Muscle of back (tissue), 3 donors: ENCODE measurements at regions not wholly inside any gene's neighbourhood (a gene's known extent, or its start where the extent isn't known, plus 50 kb on each side); places are given as distances from the start of the nearest gene placed in this dataset.

ENCODE experiments used
- DNase-seq, 3 donors: peaks; one replicate each; pipeline versions ENCODE4 v3.0.0 to v3.0.0-alpha.2; 2013

DNA sequence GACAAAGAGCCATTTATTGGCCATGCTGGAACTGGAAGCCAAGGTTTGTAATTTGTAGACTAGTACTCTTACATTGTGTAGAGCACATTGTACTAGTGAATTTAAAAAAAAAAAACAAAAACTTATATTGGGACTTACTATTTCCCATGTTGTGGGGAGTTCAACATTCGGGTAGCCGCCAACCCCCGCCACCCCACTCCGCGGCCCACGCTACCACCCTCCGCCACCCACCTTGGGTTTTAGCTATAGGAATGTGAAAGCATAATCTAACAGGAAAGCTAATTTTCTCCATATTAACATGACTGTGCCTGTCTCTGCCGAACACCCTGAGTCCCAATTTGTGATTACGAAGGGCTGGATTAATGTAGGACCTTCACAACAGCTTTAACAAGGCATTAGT, 275.8 kb downstream of the FIGN start:
- no peak for DNase-seq

DNA sequence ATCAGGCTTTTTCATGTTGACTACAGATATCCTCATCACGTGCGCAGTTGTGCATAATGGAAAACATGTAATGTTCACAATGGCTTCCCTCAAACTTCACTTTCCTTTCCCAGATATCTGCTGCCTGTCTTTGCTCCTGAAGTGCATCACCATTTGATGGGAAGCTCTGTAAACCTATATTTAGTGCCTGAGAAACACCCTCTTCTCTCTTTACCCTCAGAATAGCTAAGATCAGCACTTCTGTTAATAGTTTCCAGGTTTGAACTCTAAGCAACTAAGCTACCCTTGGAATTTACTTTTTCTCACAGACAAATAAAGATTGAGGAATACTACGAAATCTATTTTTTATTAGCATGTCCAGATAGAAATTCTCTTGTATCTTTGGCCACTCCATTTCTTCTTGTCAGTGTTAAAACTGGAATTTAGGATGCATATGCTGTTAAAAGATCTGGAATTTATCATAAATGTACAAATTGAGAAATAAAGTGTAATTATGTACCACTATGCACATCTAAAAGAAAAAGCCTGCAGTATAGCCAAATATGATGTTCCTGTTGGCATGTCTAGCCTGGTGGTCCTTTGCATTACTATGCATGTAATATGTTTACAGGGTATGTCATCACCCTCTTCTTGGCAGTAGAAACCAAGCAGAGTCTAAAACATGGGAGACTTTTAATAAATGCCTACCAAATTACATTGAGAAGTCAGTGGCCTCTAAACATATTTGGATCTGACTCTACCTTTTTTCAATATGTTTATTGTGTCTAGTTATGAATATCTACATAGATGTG, 278.7 kb downstream of the FIGN start:
- DNase-seq = no peak

DNA sequence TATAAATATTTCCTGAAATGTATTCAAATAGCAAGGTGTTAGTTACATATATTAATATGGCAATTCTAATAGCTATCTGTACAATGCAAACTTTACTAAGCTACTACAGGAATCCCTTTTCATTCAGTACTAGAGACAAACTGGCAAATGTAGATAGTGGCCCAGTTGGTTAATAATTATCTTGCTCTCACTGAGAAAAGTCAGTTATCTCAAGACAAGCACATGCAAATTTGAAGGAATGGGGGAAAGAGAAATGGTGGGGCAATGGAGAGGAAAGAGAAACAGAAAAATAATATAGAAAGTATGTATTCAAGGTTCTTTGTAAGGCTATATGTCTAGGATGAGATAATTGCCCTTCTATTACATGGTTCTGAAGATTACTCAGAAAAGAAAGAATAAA, 280.0 kb downstream of the FIGN start:
- DNase-seq = no peak

DNA sequence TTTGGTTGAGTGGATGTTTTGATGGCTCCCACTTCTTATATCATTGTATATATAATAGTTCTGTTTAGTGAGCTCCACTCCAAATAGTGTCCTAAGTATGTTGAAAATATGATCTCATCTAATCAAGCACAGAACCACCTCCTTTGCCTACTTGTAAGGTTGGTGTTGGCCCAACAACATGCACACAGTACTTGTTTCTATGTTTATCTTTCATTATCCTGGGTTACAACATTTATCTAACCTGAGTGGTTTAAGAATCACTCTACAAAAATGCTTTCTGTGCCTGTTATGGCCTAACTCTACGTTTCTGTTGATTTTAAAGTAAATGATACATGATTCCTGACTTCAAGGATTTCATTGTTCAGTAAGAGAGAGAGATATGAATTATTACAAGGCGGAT, 281.9 kb downstream of the FIGN start:
- no peak for DNase-seq

DNA sequence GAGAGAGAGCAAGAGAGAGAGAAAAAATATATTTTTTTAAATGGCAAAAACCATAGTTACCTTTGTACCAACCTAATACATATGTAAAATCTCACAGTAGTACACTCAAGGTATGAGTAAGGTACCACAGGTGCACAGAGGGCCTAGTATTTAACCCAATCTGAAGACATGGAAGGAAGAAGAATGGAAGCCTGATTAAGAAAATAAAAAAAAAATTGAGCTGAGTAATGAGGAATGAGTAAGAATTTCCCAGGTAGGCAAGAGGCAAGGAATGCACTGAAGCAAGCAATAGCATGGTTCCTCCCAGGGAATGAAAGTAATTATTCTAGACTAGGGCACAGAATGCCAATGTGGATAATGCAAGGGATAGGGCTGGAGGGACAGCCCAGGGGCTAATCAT, 294.2 kb downstream of the FIGN start:
- no peak for DNase-seq

DNA sequence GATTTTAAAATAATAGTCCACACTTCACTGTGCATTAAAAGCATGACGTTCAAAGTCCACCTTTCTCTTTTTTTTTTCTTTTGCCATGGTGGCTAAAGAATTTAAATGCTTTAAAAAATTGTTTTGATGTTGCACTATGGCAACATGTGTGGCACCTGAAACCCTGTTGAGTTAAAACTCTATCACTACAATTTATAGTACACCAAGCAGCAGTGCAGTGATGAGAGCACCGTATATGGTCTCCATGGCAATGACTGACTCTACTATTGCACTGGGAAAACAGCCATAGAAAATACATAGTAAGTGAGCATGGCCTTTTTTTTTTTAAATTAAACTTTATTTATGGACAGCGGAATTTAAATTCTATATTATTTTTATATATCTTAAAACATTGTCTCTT, 298.8 kb downstream of the FIGN start:
- no peak for DNase-seq

DNA sequence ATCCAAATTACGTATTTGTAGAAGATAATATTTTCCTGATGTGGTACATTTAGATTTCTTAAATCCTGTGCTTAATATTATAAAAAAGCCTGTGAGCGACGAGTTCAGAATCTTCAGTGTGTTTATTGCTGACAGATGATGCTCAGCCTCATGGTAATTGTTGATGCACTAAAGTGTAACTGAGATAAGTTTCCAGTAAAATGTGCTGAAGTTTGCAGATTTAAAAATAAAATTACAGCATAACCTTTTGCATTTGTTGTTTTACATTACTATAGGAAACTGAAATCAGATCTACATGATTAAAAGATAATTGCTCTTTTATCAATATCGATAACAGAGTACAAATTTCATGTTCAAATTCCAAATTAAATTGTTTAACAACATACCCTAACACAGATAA, 307.6 kb downstream of the FIGN start:
- DNase-seq = no peak

DNA sequence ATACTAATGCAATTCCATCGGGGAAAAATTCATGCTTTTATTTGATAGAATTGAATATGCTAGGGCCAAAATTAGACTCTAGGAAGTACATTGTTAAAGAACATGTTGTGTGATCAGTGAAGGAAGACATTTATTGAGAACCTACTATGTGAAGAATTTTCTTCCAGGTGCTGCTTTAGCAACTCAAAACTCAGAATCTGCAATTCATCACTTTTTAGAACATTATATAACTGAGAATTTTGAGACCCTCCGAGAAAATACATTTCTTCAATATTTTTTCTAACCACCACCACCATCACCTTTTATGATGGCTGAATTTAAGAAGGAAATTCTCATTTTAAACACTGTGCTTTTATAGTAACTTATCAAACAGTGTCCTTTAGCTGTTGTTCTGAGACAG, 315.2 kb downstream of the FIGN start:
- no peak for DNase-seq

DNA sequence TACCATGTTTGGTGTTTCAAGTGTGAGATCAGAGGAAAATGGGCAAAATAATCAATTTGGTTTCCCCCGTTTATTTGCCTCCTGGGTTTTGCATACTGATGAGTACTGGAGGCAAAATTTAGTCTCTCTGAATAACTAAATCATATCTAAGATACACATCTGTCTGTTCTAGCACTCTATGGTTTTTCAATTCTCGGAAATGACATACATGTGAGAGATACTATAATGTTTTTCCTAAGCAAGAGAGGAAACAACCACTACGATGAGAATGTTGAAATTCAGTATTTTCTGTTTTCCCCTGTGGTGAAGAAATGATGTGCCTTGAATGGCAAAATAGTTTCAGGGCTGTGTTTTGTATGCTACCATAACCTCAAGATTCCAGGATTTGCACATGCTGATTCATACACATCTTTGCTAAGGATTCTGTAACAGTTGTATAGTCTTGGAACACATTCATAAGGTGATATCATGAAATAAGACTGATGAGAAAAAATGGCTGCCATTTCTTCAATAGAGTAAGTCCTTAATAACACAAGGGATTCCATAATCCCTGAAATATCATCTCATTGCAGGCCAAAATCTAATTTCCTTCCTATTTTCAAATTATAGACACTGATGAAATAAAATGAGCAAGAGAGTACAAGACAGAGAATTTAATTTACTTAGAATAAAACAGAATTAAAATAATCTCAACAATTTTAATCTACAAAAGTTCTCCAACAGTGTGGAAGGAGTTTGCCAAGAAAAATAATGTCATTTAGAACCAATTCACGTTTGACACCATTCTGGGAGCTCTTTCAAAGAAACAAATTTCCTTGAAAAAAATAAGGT, 316.6 kb downstream of the FIGN start:
- peak; percentile 24 to 36 (median 32) for DNase-seq

DNA sequence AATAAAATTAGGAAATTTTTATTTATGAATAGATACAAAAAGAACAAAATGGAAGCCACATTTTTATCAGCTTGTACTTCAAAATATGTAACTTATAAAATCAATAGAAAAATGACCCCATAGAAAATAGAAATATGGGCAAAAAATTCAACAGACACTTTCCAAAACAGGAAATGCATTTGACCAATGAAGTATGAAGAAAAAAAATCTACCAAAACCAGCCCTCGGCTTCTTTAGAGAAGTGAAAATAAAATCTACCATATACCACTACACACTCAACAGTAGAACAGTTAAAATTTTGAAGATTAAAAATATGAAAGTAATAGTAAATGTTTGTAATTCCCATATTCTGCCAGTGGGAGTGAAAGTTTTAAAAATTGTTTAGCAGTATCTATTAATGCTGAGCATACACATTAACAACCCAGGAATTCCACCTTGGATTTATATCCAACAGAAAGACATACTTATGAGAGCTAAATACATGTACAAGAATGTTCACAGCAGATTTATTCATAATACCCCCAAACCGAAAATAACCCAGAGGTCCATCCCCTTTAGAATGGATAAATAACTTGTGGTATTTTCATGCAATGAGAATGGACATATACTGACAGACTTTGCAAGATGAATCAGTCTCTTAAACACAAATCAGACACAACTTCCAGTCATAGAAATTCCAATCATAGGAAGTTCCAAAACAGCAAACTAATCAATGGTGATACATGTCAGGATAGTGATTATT, 318.0 kb downstream of the FIGN start:
- DNase-seq = no peak

DNA sequence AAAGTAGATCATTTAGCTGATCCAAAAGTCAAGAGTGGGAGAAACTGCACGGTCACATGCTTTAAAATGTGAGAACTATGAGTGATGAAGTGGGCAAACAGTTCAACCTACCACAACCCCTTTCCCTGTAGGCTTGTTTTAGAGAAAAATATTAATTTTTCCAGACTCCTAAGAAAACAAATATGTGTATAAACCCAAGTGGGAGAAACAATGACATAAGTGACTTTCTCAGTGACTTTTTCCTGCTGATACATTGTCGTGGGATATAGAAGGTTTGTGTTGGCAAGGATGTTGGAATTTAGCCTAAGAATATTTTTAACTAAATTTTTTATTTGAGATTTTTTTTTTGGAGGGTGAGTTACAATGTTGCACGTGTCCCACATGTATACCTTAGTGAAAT, 321.7 kb downstream of the FIGN start:
- DNase-seq = no peak

DNA sequence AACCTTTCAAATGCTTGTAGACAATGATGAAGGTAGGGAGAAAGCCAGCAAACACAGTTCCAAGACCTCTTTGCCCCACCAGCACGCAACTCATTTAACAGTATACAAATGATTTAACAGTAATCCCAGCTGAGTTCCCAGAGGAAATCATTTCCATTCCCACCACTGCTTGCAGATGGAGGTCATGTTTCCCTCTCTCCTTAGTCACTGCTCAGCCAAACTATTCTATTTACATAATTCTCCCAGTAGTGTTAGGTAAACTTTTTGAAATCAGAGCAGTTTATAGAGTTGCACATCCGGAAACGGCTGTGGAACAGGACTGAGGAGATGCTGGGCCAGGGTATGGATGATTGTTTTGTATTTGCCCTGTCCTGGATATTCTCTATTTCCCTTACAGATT, 328.5 kb downstream of the FIGN start:
- DNase-seq = peak in 1 of 3 donors; percentile 16

DNA sequence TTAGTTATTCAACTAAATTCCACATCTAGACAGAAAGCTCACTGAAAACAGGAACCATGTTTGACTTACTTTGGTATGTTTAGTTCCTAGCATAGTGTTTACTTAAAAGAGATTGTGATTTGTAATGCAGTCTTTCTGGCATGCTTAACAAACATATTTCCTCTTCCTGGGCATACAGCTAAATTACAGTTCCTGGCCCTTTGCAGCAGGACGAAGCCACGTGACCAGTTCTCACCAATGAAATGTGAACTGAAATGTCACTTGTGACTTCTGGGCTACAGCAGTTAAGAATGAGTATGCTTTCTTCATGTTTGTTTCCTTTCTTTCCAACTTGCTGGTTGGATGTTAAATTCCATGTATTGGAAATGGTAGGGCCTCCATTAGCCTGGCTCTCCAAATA, 330.5 kb downstream of the FIGN start:
- no peak for DNase-seq

DNA sequence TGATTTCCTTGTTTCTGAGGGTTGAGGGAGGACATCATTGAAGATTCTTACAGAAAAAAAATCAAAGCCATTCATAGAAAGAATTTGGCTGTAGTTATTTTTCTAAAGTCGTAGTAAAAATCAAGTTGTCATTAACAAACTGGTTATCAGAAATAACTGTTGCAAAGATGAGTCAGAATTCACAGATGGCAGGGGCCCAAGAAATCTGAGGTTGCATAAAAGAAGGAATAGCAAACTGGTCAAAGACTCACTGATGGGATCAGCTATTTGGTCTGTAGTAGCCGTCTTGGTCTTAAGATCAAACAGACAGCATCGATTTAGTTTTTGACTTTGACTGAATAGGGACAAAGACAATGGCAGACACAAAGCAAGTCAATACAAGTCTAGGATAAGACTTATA, 334.3 kb downstream of the FIGN start:
- no peak for DNase-seq

DNA sequence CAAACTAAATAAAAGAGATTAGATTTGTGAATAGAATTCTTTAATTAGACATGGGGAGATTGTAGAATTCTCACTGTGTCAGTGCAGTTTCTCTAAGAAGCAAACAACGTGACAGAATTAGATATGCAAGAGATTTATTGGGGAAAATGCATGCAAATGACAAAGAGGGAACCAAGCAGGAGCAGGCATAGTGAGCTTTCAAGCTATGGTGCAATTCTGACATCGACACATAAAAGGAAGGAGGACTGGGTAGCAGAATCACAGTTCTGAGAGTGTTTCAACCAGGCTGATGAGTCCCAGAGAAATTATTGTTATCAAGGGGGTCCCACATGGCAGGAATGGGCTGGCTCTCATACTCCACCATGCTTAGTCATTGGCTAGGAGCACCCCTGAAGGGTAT, 338.4 kb downstream of the FIGN start:
- no peak for DNase-seq

DNA sequence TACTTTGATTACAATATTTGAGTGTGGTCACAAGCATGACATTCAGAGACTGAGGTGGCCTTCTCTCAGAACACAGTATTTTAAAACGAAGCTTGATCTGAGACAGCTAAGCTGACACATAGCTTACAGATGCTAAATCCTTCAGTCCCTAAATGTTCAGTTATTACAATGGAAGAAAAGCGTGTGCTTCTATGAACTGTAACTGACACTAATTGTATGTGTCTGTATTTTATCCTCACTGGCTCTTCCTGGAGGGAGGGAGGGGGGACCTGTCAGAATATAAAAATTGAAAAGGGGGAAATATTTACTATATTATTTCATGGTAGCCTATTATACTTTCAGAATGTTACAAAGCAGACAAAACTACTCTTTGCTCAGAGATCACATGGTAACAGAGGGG, 340.2 kb downstream of the FIGN start:
- DNase-seq = no peak

DNA sequence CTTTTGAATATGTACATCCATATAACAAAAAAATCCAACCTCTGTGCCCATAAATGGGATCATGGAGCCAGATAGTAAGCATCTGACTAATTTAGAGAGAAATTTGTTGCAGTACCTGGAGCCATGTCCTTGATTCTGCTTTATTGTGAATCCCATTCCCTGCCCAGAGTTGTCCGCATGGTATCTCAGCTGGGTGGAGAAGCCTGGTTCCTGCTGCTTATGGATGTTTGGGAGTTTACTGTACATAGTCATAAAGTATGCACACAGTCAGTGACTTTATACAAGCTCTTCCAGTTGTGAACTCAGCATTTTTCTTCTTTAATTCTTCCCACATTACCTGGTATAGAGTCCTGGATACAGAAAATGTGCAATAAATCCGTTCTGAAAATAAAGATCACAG, 346.0 kb downstream of the FIGN start:
- no peak for DNase-seq

DNA sequence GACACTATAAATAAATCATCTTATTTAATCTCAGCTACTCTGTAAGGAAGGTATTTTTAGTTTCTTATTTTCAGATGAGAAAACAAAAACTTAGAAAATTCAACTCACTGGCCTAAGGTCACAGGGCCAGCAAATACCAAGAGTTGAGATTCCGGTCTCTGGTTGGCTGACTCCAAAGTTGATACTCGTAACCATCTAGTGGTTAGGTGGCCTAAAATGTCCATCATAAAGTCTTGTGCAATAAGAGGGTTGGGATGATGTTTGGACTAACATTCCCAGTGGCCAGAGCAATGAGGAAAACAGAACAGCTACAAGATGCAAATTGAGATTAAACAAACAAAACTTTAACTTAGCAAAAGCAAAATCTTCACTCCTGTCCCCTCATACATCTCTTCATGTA, 360.3 kb downstream of the FIGN start:
- no peak for DNase-seq

DNA sequence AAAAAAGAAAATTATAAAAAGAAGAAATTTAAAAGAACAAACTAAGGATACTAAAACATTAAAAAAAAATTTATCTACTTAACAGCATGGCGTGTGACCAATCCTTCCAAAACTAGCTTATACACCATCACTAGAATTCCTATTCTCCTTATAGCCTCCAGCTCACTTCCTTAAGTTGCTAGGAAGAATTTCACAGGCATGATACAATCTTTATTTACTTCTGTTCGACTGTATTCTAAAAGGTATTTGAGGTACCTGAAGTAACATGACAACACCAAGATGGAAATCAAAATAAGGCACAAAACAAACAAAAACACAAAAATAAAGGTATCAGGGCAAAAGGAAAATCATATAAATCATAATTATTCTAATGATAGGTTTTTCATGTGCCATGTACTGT, 360.7 kb downstream of the FIGN start:
- no peak for DNase-seq

DNA sequence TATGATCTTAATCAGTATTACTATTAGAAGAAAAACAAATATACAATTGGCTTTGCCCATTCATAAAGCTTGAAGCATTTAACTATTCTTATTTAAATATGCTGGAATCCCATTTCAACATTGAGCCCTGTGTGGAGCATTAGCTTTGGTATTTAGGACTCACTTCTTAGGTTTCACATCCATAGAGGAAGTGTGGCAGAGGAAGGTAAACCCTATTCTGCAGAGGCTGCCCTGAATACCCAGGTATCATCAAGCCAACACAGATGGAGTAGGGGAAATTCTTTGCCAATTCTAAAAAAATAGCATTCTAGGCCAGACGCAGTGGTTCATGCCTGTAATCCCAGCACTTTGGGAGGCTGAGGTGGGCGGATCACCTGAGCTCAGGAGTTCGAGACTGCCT, 361.5 kb downstream of the FIGN start:
- no peak for DNase-seq

DNA sequence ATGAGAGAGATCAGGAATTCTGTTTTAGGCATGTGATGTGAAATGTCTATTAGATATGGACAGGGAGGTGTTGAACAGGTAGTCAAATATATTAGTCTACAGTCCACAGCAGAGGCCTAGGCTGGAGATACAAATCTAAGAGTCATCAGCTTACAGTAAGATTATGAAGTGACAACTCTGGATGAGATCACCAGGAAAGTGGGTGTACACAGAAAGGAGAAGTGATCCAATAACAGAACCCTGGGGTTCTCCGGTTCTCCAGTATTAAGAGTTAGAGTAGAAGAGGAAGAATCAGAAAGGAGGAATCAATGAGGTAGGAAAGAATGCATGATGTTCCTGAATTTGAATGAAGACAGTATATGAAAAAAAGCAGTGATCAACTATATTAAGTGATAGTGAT, 362.3 kb downstream of the FIGN start:
- DNase-seq = no peak

DNA sequence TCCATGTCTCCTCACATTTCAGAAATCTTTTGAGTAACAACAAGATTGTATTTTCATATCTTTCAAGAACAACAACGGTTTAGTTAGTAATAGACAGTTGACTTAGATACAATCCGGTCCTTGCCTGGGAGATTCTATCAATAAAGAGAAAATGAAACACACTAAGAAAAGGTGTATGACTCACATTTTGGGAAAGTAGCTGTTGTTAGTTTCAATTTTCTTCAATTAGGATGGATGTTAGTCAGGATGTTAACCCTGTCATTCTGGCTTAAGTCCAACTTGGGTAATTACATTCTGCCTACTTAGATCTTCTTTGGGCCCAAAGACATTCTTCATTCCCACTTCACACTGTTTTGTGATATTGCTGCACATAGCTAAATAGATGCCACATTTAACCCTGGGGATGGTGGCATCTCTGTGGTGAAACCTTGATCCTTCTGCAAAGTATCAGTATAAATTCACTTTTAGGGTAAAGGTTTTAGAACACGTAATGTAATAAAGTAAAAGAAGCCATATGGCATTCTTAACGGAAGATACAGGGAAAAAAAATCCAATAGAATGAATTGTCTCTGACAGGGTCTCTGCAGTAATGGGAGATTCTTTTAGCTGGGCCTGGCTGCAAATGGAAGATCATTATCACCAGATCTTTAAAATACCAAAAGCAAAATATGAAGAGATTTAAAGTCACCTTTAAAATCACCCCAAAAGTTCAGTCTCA, 365.5 kb downstream of the FIGN start:
- no peak for DNase-seq
